DND-41 (cell line): ENCODE measurements at regions not wholly inside any gene's neighbourhood (a gene's known extent, or its start where the extent isn't known, plus 50 kb on each side); places are given as distances from the start of the nearest gene placed in this dataset.

Experiments used
- EZH2 ChIP-seq: IDR thresholded peaks from 3 replicates; pipeline ENCODE4 v1.6.1; 2012; ENCODE audit warnings: borderline replicate concordance, low read depth, mild to moderate bottlenecking, moderate library complexity, low read length, inconsistent platforms; ENCODE audit not compliant: severe bottlenecking
- TF ChIP-seq, protein P1 (sequence below): IDR thresholded peaks from 2 replicates; pipeline ENCODE4 v1.5.1; 2012; ENCODE audit warnings: borderline replicate concordance, low read length, moderate library complexity, mild to moderate bottlenecking; ENCODE audit not compliant: poor library complexity, severe bottlenecking; ENCODE audit errors: extremely low read depth

DNA sequence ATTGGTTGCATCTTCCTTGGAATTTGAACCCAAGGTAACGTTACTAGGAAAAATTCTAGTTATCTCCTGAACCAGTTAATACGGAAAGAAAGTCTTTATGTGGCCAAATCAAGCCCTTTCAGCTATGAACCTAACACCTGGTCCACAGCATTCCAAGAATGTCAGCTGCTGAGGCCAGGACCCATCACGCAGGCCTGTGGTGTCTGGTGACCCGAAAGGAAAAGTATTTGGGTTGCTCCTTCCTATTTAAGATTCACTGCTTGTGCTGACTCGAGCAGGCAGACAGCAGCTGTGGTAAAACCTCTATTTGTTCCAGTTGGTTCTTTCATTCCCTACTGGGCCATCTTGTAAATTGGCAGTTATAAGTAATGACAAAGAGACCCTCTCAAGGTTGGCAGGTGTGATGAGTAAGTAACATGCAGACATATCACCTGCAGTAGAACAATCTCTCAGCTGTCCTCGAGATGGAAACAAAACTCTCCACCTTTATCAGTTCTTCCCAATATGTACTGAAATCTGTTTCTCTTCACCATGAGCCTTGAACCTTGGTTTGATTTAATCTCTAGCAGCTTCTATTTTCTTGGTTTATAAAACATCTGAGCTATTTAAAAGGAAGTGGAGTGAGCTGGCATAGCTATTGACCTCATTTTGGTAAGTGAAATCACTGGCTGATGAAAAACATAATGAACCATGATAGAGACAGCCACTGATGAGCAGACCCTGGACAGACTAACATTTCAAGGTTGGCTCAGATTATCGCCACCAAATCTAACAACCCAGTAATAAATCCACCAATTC lies 182.1 kb upstream of the SMIM31 start:
- TF ChIP-seq, protein P1, sequence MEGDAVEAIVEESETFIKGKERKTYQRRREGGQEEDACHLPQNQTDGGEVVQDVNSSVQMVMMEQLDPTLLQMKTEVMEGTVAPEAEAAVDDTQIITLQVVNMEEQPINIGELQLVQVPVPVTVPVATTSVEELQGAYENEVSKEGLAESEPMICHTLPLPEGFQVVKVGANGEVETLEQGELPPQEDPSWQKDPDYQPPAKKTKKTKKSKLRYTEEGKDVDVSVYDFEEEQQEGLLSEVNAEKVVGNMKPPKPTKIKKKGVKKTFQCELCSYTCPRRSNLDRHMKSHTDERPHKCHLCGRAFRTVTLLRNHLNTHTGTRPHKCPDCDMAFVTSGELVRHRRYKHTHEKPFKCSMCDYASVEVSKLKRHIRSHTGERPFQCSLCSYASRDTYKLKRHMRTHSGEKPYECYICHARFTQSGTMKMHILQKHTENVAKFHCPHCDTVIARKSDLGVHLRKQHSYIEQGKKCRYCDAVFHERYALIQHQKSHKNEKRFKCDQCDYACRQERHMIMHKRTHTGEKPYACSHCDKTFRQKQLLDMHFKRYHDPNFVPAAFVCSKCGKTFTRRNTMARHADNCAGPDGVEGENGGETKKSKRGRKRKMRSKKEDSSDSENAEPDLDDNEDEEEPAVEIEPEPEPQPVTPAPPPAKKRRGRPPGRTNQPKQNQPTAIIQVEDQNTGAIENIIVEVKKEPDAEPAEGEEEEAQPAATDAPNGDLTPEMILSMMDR, result no peak
- TF ChIP-seq EZH2, result no peak
